ENCODE measurements at regions not wholly inside any gene's neighbourhood (a gene's known extent, or its start where the extent isn't known, plus 50 kb on each side); places are given as distances from the start of the nearest gene placed in this dataset.
A peak's percentile ranks its signal among the peaks of the same experiment; 100 is the strongest.
"Not testable (repeated sequence)": the region's sequence is repeated elsewhere in the genome, so short reads cannot be mapped to it uniquely, and the experiment has no call there.

DNA sequence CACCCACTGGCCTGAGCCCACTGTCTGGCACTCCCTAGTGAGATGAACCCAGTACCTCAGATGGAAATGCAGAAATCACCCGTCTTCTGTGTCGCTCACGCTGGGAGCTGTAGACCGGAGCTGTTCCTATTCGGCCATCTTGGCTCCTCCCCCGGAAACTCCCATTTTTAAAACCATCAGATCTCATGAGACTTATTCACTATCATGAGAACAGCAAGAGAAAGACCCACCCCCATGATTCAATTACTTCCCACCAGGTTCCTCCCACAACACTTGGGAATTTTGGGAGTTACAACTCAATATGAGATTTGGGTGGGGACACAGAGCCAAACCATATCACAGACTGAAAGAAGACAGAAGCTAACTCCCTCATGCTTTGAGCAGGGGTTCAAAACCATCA lies 134.5 kb downstream of the SLC39A8 start:
- not testable (repeated sequence) for DNase-seq

DNA sequence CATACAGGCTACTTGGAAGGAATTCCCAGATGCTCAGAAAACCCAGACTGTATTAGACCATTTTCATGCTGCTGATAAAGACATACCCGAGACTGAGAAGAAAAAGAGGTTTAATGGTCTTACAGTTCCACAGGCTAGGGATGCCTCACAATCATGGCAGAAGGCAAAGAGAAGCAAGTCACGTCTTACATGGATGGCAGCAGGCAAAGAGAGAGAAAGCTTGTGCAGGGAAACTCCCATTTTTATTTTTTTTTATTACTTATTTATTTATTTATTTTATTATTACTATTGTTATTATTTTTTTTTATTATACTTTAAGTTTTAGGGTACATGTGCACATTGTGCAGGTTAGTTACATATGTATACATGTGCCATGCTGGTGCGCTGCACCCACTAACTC lies 140.6 kb downstream of the SLC39A8 start:
- DNase-seq = not testable (repeated sequence)

GRCh38 chr4:102196221-102196620 lies 149.1 kb downstream of the SLC39A8 start:
- DNase-seq = no peak

GRCh38 chr4:102193145-102193544 lies 152.1 kb downstream of the SLC39A8 start:
- no peak for DNase-seq

GRCh38 chr4:102180046-102180445 lies 165.2 kb downstream of the SLC39A8 start:
- no peak for DNase-seq

DNA sequence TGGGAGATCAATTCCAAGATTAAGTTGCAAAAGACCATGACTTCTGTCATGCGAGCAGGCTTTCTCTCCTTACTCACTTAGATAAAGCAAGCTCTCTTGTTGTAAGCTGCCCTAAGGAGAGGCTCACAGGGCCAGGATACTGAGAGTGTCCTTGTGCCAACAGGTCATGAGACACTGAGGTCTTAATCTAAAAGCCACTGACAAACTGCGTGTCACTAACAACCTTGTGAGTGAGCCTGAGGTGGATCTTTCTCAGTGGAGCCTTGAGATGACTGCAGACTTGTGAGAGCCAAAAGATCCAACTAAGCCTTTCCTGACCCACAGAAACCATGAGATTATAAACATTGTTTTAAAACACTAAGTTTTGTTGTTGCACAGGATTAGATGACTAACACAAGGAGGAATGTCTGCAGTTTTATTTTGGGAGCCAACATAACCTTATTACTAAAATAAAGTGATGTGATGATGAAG lies 170.5 kb downstream of the SLC39A8 start:
- DNase-seq = no peak

GRCh38 chr4:102172341-102172740 lies 172.9 kb downstream of the SLC39A8 start:
- DNase-seq = no peak

DNA sequence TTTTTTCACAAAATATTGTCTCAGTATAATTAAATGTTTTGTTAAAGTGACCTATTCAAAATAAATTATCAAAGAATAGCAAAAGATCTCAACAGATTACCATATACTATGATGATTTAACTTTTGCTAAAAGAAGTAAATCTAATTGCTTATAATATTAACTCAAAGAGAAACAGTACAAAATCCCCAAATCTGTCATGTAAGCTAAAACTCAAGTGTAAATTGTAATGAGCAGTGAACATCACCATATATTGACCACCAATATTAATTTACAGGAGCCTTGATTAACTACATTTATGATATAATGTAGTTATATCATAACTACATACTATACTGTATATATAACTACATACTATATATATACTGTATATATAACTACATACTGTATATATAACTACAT lies 174.4 kb downstream of the SLC39A8 start:
- no peak for DNase-seq

GRCh38 chr4:102169345-102169744 lies 175.9 kb downstream of the SLC39A8 start:
- DNase-seq = peak; percentile 94

- DNase-seq = peak; percentile 95
These were observed 176.7 kb downstream of the SLC39A8 start for GRCh38 chr4:102168580-102168979.

- DNase-seq = no peak
These were observed 179.7 kb downstream of the SLC39A8 start for GRCh38 chr4:102165584-102165983.

GRCh38 chr4:102163404-102164140 lies 181.7 kb downstream of the SLC39A8 start:
- DNase-seq = no peak

- DNase-seq = peak; percentile 77
These were observed 187.3 kb downstream of the SLC39A8 start for GRCh38 chr4:102157984-102158383.

DNA sequence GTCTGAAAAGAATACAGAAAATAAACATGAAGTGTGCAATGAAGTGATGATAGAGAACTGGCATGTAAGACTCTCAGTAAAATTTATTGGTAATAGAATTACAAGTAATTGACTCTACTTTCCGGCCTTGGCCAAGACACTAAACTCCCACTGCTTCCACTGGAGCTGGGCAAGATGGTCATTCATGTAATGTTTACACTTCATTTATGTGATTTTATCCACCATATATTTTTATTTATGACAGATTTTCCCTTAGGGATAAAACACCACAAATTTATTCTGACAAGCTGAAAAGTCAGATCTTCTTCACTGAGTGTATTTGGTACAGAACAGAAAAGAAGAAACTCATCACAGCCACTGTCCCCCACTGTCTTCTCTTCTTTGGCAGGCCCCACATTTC lies 191.9 kb downstream of the SLC39A8 start:
- DNase-seq = no peak

- DNase-seq = no peak
These were observed 193.6 kb downstream of the SLC39A8 start for GRCh38 chr4:102151696-102152095.

DNA sequence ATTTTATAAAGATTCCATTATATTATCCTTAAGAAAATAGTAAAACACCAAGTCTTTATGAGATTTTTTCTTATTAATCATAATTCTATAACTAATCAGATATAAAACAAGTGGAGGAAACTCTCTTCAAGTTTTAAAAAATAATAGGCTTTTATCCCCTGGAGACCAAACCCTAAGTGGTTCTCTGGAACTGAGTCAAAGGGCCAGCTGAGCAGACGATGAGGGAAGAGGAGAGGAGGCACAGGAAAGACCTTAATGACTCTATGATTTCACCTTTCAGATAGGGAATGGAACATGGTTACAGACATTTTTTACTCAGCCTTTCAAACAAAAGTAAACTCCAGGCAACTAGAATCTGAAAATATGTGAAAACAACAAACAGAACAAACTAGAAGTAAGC lies 201.8 kb downstream of the SLC39A8 start:
- DNase-seq = peak; percentile 47

GRCh38 chr4:102141842-102142241 lies 203.4 kb downstream of the SLC39A8 start:
- no peak for DNase-seq

DNA sequence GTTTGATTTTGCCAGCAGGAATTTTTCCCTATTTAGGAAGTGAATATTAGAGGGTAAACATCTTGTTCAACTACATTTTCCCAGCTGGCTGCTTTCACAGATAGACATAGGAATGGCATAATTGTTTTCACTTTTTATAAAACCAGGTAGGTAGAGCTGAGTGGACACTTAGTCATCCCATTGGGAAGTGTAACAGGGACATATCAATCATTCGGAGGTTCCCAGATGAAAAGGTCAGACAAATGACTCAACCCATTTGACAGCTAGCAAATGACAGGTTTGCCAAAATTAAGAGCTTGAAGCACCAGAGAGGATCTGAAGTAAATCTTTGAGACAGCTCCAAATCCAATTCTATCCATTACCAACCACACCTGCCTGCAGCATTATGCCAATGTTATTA lies 205.3 kb downstream of the SLC39A8 start:
- no peak for DNase-seq

DNA sequence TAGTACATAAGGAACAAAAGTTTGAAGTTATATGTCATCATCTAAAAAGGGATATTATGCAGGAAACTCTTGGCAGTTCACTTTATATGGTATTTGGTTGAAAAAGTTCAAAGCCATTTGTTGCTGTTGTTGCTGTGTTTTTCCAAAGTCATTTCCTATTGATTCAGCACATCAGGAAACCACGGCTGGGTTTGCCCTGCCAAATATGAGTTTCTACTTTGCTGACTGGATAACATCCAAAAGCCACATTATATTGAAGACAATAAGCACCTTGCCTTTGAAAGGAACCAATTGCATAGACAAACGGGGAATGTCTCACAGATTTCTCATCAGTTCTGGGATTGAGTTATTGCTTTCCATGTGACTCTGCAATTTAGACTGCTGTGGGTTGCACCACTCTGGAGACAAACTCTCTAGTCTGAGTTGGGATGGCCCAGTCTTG lies 206.1 kb downstream of the SLC39A8 start:
- DNase-seq = no peak

DNA sequence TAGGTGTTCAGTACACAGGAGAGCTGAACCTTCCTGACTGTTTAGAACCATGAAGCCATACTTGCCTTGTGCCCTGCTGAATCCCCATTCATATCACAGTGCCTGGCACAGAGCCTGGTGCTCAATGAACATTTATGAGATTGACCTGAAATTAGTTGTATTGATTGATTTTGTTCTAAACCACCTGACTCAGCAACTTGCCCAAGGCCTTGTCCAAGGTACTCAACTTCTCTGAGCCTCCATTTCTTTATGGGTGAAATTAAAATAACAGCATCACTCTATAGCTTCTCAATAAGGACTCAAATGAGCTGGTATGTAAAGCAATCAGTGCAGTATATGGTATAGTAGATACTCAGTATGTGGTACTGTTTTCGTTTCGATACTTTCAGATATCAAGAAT lies 208.1 kb downstream of the SLC39A8 start:
- no peak for DNase-seq

- DNase-seq = no peak
These were observed 215.5 kb downstream of the SLC39A8 start for GRCh38 chr4:102129810-102130209.

Measured in NCI-H2171 treated with DMSO at 0.1 percent for 48 hours (cell line).